HEK293 (cell line): ENCODE measurements at regions not wholly inside any gene's neighbourhood (a gene's known extent, or its start where the extent isn't known, plus 50 kb on each side); places are given as distances from the start of the nearest gene placed in this dataset.

Source experiments
- CTCF ChIA-PET: fragments of 350-600 bp; formaldehyde crosslinking; extraction: SDS; loops from one replicate; lab custom pipeline; 2021; ENCODE audit warnings: antibody characterized with exemption; lab: Yijun Ruan, JAX
- POLR2A ChIA-PET: fragments of 300-600 bp; formaldehyde crosslinking; extraction: SDS; loops from one replicate; lab custom pipeline; 2020; ENCODE audit warnings: antibody characterized with exemption, inconsistent platforms; lab: Yijun Ruan, JAX
- H3K27ac ChIP-seq: fragments of 200-500 bp; sonication (Bioruptor generic); 2 replicates; pipeline ENCODE4 v1.5.1; 2014; ENCODE audit warnings: low read depth, low read length, control low read depth, inconsistent platforms; ENCODE audit errors: extremely low read depth
- H3K36me3 ChIP-seq, 2 experiments: fragments of 200-500 bp in 1 of 2; sonication (Bioruptor generic) in 1 of 2; 1 replicate in 1 of 2; 2 replicates in 1 of 2; pipeline ENCODE4 v1.5.1; 2014 to 2017; ENCODE audit warnings: inconsistent platforms in 2 of 2, low read length in 2 of 2; ENCODE audit not compliant: control insufficient read depth in 2 of 2, insufficient read depth in 1 of 2
- H3K4me1 ChIP-seq: fragments of 200-500 bp; sonication (Bioruptor generic); 2 replicates; pipeline ENCODE4 v1.5.1; 2014; ENCODE audit warnings: mild to moderate bottlenecking, low read length, inconsistent platforms; ENCODE audit not compliant: control insufficient read depth, insufficient read depth
- H3K4me3 ChIP-seq: 2 replicates; pipeline ENCODE4 v1.5.1; 2011; ENCODE audit warnings: low read depth, mild to moderate bottlenecking, control low read depth, low read length, moderate library complexity
- H3K9me3 ChIP-seq: fragments of 200-500 bp; sonication (Bioruptor generic); 2 replicates; pipeline ENCODE4 v1.5.1; 2014; ENCODE audit warnings: low read depth, low read length, inconsistent platforms; ENCODE audit not compliant: control insufficient read depth, insufficient read depth
- CTCF ChIP-seq: fragments of 450-650 bp; formaldehyde crosslinking; IDR thresholded peaks from 2 replicates; pipeline ENCODE4 v1.5.1; 2016; ENCODE audit warnings: missing biosample characterization, missing genetic modification characterization
- PRDM4 ChIP-seq: fragments of 450-650 bp; formaldehyde crosslinking; IDR thresholded peaks from 2 replicates; pipeline ENCODE4 v1.5.1; 2017; ENCODE audit warnings: missing biosample characterization, missing genetic modification characterization
- PRDM6 ChIP-seq: fragments of 450-650 bp; formaldehyde crosslinking; IDR thresholded peaks from 2 replicates; pipeline ENCODE4 v1.5.1; 2017; ENCODE audit warnings: missing biosample characterization, missing genetic modification characterization
- WT1 ChIP-seq: fragments of 450-650 bp; formaldehyde crosslinking; IDR thresholded peaks from 2 replicates; pipeline ENCODE4 v1.5.1; 2016; ENCODE audit warnings: missing biosample characterization, missing genetic modification characterization
- YY2 ChIP-seq: fragments of 450-650 bp; formaldehyde crosslinking; IDR thresholded peaks from 2 replicates; pipeline ENCODE4 v1.5.1; 2016; ENCODE audit warnings: missing biosample characterization, missing genetic modification characterization
- ZBTB20 ChIP-seq: fragments of 450-650 bp; formaldehyde crosslinking; IDR thresholded peaks from 2 replicates; pipeline ENCODE4 v1.5.1; 2016; ENCODE audit warnings: missing biosample characterization, missing genetic modification characterization
- ZFP41 ChIP-seq: fragments of 450-650 bp; formaldehyde crosslinking; IDR thresholded peaks from 2 replicates; pipeline ENCODE4 v1.5.1; 2016; ENCODE audit warnings: missing biosample characterization, missing genetic modification characterization, borderline replicate concordance
- ZNF114 ChIP-seq: fragments of 450-650 bp; formaldehyde crosslinking; IDR thresholded peaks from 2 replicates; pipeline ENCODE4 v1.5.0; 2017; ENCODE audit warnings: missing biosample characterization, missing genetic modification characterization
- ZNF223 ChIP-seq: fragments of 450-650 bp; formaldehyde crosslinking; IDR thresholded peaks from 2 replicates; pipeline ENCODE4 v1.5.1; 2016; ENCODE audit warnings: missing biosample characterization, missing genetic modification characterization
- ZNF24 ChIP-seq: fragments of 450-650 bp; formaldehyde crosslinking; IDR thresholded peaks from 2 replicates; pipeline ENCODE4 v1.5.1; 2016; ENCODE audit warnings: missing biosample characterization, missing genetic modification characterization
- ZNF335 ChIP-seq: fragments of 450-650 bp; formaldehyde crosslinking; conservative IDR thresholded peaks from 2 replicates; pipeline ENCODE4 v1.5.1; 2016; ENCODE audit warnings: missing biosample characterization, missing genetic modification characterization
- ZNF48 ChIP-seq: fragments of 450-650 bp; formaldehyde crosslinking; IDR thresholded peaks from 2 replicates; pipeline ENCODE4 v1.5.1; 2016; ENCODE audit warnings: missing biosample characterization, missing genetic modification characterization
- ZNF621 ChIP-seq: fragments of 450-650 bp; formaldehyde crosslinking; IDR thresholded peaks from 2 replicates; pipeline ENCODE4 v1.5.1; 2017; ENCODE audit warnings: missing biosample characterization, missing genetic modification characterization
- ZNF843 ChIP-seq: fragments of 450-650 bp; formaldehyde crosslinking; IDR thresholded peaks from 2 replicates; pipeline ENCODE4 v1.5.1; 2016; ENCODE audit warnings: missing biosample characterization, missing genetic modification characterization
- ZSCAN5A ChIP-seq: fragments of 450-650 bp; formaldehyde crosslinking; IDR thresholded peaks from 2 replicates; pipeline ENCODE4 v1.5.1; 2016; ENCODE audit warnings: missing biosample characterization, missing genetic modification characterization
- TF ChIP-seq, protein P1 (sequence below): fragments of 450-650 bp; formaldehyde crosslinking; IDR thresholded peaks from 2 replicates; pipeline ENCODE4 v1.5.1; 2016; ENCODE audit warnings: missing biosample characterization, missing genetic modification characterization, borderline replicate concordance
- TF ChIP-seq, protein P2 (sequence below): fragments of 450-650 bp; formaldehyde crosslinking; IDR thresholded peaks from 2 replicates; pipeline ENCODE4 v1.5.1; 2017; ENCODE audit warnings: missing biosample characterization, missing genetic modification characterization

GRCh38 chr1:5385096-5385799, 607.0 kb downstream of the NPHP4 start (continued):
- TF ChIP-seq ZNF843 (no peak), PRDM4 (tag by site-specific recombination) (no peak)

DNA sequence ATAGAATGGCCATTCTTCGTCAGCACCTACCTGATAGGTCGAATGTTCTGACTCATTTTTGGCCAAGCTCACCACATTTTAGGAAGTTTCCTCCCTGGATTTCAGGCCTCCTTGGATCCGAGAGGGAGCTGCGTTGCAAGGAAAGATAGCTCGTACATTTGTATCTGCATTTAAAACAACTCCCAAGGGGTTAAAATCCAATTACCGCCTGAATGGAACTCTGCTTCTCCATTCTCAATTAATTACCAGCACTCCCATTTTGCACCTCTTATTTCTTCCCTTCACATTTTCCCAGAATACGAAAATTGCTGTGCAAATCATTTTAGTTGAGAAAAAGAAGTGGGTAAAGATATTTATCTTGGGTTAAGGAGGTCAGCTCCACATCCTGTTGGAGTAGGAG, 610.7 kb downstream of the NPHP4 start:
- CTCF ChIA-PET, result no interaction called here
- TF ChIP-seq, protein P1, sequence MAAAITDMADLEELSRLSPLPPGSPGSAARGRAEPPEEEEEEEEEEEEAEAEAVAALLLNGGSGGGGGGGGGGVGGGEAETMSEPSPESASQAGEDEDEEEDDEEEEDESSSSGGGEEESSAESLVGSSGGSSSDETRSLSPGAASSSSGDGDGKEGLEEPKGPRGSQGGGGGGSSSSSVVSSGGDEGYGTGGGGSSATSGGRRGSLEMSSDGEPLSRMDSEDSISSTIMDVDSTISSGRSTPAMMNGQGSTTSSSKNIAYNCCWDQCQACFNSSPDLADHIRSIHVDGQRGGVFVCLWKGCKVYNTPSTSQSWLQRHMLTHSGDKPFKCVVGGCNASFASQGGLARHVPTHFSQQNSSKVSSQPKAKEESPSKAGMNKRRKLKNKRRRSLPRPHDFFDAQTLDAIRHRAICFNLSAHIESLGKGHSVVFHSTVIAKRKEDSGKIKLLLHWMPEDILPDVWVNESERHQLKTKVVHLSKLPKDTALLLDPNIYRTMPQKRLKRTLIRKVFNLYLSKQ (tag by site-specific recombination), result no peak
- TF ChIP-seq, protein P2, sequence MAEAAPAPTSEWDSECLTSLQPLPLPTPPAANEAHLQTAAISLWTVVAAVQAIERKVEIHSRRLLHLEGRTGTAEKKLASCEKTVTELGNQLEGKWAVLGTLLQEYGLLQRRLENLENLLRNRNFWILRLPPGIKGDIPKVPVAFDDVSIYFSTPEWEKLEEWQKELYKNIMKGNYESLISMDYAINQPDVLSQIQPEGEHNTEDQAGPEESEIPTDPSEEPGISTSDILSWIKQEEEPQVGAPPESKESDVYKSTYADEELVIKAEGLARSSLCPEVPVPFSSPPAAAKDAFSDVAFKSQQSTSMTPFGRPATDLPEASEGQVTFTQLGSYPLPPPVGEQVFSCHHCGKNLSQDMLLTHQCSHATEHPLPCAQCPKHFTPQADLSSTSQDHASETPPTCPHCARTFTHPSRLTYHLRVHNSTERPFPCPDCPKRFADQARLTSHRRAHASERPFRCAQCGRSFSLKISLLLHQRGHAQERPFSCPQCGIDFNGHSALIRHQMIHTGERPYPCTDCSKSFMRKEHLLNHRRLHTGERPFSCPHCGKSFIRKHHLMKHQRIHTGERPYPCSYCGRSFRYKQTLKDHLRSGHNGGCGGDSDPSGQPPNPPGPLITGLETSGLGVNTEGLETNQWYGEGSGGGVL (tag by site-specific recombination), result no peak
- TF ChIP-seq ZNF335 (tag by site-specific recombination) (no peak), ZNF223 (no peak), ZFP41 (no peak), PRDM6 (tag by site-specific recombination) (no peak), ZNF114 (no peak), CTCF (tag by site-specific recombination) (no peak), YY2 (tag by site-specific recombination) (no peak), ZNF621 (tag by site-specific recombination) (no peak), WT1 (tag by site-specific recombination) (no peak), ZSCAN5A (no peak), ZBTB20 (tag by site-specific recombination) (no peak), ZNF48 (tag by site-specific recombination) (no peak), ZNF24 (tag by site-specific recombination) (no peak)
- no peaks in the 10 kb centered on the region for H3K4me1 ChIP-seq
- no peak overlapping the region for H3K4me3 ChIP-seq
- H3K27ac ChIP-seq, result no peak overlapping the region
- POLR2A ChIA-PET, result no interaction called here
- no peaks in the 10 kb centered on the region for H3K36me3 ChIP-seq
- no peaks in the 10 kb centered on the region for H3K9me3 ChIP-seq
